NCI-H524 treated with DMSO at 0.1 percent for 48 hours (cell line): ENCODE measurements at regions not wholly inside any gene's neighbourhood (a gene's known extent, or its start where the extent isn't known, plus 50 kb on each side); places are given as distances from the start of the nearest gene placed in this dataset.

ENCODE experiments used
- DNase-seq: peaks from one replicate; lab custom pipeline; 2025; lab: John Stamatoyannopoulos, UW

DNA sequence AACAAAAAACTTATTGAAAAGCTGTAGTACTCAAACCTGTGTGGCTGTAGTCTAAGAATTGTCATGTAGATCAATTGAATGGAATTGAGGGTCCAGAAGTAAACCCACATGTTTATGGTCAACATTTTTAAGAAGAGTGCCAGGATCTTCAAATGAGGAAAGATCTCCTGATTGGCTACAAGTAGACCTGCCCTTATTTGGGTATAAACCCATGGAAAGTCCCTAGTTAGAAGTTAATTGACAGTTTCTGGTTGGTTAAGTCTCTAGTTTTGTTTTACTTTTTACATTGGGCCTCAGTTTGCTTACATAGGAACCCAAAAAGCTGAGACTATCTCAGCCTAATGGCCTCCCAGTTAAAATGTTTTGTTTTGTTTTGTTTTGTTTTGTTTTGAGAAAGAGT, 91.9 kb upstream of the RESF1 start:
- DNase-seq = no peak

DNA sequence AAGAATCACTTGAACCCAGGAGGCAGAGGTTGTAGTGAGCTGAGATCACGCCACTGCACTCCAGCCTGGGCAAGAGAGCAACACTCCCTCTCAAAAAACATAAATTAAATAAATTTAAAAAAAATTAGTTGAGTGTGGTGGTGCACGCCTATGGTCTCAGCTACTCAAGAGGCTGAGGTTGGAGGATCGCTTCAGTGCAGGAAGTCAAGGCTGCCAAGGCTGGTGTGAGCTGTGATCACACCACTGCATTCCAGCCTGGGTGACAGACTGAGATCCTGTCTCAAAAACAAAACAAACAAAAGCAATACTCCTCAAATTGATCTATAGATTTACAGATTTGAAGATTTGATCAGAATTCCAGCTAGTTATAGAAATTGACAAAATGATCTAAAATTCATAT, 92.7 kb upstream of the RESF1 start:
- no peak for DNase-seq

DNA sequence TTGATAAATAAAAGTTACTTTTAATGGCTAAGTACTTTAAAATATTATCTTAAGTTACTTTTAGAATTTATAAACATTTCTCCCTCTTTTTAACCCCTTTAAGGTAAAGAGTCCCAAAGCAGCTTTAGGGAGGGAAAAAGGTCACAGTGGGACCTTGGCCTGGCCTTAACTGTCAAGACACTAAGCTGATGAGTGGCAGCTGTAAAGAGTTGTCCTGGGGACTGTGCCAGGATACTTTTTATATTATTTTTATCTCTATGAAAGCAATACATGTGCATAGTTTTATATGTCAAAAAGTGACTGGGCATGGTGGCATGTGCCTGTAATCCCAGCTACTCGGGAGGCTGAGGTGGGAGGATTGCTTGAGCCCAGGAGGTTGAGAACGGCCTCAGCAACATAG, 94.2 kb upstream of the RESF1 start:
- no peak for DNase-seq

DNA sequence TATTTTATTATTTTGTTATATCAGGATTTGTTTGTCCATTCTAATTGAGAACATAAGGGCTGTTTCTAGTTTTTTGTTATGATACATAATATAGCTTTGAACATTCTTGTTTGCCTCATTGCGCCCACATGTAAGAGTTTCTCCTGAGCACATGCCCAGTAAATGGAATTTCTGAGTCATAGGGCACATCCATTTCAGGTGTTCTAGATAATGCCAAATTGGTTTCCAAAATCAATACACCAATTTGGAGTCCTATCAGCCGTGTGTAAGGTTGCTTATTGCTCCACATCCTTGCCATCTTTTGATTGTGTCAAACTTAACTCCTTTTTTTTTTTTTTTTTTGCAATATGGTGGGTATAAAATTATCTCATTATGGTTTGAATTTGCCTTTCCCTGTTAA, 97.9 kb upstream of the RESF1 start:
- DNase-seq = no peak

DNA sequence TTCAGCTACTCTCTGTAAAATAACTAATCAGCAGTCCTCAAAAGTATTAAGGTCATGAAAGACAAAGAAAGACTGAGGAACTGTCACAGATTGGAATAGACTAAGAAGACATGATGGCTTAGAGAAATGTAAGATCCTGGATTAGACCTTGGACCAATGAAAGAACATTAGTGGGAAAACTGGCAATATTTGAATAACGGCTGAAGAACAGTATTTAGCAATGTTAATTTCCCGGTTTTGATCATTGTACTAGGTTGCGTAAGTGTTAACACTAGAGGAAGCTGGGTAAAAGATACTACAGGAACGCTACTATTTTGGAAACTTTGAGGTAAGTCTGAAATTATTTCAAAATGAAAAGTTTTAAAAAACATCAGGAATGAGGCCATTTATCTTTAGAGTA, 98.8 kb upstream of the RESF1 start:
- DNase-seq = no peak

GRCh38 chr12:31859232-31859977, 99.8 kb upstream of the RESF1 start:
- DNase-seq = no peak

DNA sequence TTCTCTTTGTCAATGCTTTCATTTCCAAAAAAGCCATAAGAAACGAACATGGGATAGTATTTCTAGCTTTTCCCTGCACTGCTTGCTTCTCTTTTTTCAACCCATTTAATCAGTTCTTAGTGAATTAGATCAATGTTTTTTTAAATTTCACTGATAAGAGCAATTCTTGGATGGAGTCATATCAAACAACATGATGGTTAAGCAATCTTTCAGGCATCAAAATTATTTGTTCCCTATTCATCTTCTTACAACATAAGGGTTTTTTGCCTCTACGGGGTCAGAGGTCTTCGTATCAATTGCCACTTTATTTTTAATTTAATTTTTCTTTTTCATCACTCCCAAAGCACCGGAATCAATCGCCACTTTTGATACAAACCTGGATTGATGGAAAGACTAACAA, 103.8 kb upstream of the RESF1 start:
- DNase-seq = no peak

- no peak for DNase-seq
Observed at GRCh38 chr12:31853977-31854376, 105.2 kb upstream of the RESF1 start.

- DNase-seq = no peak
Observed at GRCh38 chr12:31853520-31853919, 105.7 kb upstream of the RESF1 start.

- DNase-seq = no peak
Observed at GRCh38 chr12:31850268-31850667, 108.9 kb upstream of the RESF1 start.

DNA sequence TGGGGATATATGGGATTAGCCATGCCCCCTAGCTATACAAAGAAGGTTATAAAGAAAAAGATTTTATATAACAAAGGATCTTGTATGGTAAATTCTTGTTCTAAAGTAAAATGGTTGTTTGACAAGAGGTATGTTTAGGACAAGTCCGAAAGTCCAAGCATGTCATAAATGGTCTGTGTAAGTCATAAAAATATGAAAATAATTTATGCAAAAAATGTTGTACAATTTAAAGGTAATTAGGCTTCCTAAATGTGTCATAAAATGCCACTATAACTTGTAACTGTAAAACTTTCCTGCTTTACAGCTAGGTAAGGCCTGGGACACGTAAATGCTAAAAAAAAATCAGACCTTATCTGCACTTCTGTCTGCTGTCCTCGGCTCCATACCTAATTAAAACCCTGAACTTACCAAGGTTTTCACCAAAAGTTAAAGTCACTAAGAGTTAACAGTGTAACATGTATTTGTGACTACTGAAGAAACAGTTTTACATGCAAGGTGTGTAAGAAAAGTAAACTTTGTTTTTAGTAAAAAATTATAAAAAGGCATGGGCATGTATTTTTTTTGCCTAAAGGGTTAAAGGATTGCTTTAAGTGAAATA, 110.0 kb upstream of the RESF1 start:
- DNase-seq = no peak

GRCh38 chr12:31846405-31846804, 112.8 kb upstream of the RESF1 start:
- DNase-seq = no peak

GRCh38 chr12:31845613-31846322, 113.4 kb upstream of the RESF1 start:
- no peak for DNase-seq

DNA sequence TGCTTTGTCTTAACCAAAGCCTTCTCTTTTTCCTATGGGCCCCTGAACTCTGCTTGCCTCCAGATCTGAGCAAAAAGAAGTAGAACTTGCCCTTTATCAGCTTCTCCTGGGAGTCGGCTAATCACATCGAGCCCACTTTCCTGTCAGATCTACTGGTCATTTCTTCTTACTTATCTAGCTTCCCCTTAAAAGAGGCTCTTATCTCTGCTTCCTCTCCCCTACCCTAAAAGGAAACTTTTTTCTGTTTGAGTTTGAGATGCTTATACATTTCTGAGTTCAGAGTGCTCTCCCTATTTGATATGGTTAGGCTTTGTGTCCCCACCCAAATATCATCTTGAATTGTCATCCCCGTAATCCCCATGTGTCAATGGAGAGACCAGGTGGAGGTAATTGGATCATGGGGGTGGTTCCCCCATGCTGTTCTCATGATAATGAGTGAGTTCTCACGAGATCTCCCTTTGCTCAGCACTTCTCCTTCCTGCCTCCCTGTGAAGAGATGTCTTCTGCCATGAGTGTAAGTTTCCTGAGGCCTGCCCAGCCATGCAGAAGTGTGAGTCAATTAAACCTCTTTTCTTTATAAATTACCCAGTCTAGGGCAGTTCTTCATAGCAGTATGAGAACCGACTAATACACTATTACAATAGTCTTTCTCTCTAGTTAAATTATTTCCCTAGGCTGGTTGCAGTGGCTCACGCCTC, 114.7 kb upstream of the AMN1 start:
- DNase-seq = no peak

DNA sequence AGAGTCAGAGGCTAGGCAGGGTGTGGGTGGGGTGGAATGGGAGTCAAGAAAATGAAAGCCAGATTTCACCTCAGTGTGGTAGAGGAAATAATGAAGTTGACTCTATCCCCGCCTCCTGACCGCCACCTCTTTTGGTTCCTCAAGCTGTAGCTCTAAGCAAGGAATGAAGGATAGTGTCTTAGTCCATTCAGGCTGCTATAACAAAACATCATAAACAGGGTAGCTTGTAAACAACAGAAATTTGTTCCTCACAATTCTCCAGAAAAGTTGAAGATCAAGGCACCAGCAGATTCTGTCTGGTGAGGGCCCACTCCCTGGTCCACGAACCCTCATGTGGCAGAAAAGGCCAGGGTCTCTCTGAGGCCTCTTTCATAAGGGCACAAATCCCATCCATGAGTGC, 109.1 kb upstream of the AMN1 start:
- DNase-seq = no peak

GRCh38 chr12:31835276-31835882, 106.6 kb upstream of the AMN1 start:
- DNase-seq = no peak

- DNase-seq = no peak
Observed at GRCh38 chr12:31834150-31834549, 105.3 kb upstream of the AMN1 start.

- DNase-seq = no peak
Observed at GRCh38 chr12:31832740-31833729, 104.2 kb upstream of the AMN1 start.

- DNase-seq = no peak
Observed at GRCh38 chr12:31828071-31828470, 99.2 kb upstream of the AMN1 start.

DNA sequence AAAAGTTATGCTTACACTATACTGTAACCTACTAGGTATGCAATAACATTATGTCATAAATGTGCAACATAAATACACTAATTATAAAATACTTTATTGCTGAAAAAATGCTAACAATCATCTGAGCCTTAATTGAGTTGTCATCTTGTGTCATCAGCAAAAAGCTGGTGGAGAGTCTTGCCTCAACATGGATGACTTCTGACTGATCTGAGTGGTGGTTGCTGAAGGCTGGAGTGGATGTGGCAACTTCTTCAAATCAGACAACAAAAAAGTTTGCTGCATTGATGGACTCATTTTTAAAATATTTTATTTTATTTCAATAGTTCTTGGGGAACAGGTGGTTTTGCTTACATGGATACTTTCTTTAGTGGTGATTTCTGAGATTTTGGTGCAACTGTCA, 93.9 kb upstream of the AMN1 start:
- DNase-seq = no peak

DNA sequence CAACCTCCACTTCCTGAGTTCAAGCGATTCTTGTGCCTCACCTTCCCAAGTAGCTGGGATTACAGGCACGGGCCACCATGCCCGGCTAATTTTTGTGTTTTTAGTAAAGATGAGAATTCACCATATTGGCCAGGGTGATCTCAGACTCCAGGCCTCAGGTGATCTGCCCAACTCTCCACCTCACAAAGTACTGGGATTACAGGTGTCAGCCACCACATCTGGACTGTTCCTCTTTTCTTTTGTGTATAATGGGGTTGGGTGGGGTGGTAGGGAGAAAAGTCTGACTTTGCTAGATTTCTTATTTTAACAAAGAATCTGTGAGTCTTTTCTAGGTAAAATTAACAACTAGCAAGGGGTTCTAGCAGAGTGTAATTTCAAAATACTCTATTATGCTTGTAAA, 92.7 kb upstream of the AMN1 start:
- DNase-seq = no peak
